ENCODE measurements at regions not wholly inside any gene's neighbourhood (a gene's known extent, or its start where the extent isn't known, plus 50 kb on each side); places are given as distances from the start of the nearest gene placed in this dataset.

DNA sequence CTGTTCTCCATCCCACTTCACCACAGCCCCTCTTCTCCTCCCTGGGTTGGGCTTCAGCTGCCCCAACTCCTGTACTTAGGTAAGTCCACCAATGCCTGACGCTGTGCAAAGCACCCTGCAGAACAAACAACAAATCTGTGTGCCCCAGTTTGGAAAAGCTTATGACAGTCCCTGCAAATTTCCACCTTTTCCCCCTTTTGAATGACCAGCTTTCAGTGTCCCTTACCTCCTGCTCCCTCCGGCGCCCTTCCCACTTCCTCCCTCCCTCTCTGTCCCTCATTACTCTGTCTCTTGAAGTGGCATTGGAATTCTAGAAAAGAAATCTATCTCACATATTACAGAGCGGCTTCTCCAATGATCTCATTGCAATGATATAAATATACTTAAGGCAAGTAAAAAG is 352.9 kb upstream of the B3GAT1 start:
- TF ChIP-seq, protein P1, sequence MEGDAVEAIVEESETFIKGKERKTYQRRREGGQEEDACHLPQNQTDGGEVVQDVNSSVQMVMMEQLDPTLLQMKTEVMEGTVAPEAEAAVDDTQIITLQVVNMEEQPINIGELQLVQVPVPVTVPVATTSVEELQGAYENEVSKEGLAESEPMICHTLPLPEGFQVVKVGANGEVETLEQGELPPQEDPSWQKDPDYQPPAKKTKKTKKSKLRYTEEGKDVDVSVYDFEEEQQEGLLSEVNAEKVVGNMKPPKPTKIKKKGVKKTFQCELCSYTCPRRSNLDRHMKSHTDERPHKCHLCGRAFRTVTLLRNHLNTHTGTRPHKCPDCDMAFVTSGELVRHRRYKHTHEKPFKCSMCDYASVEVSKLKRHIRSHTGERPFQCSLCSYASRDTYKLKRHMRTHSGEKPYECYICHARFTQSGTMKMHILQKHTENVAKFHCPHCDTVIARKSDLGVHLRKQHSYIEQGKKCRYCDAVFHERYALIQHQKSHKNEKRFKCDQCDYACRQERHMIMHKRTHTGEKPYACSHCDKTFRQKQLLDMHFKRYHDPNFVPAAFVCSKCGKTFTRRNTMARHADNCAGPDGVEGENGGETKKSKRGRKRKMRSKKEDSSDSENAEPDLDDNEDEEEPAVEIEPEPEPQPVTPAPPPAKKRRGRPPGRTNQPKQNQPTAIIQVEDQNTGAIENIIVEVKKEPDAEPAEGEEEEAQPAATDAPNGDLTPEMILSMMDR (IDR thresholded peaks at IDR 0.05 in 2 of 3, conservative IDR thresholded peaks at IDR 0.05 in 1 of 3; ENCODE audit: insufficient read depth in 2 of 3, low read depth in 1 of 3, low read length in 3 of 3) = no peak
- no peak for TF ChIP-seq POLR2AphosphoS5 (IDR thresholded peaks at IDR 0.05; ENCODE audit: control insufficient read depth, insufficient read depth, low read depth, low read length)
- TF ChIP-seq, protein P2, sequence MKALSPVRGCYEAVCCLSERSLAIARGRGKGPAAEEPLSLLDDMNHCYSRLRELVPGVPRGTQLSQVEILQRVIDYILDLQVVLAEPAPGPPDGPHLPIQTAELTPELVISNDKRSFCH (CRISPR knock-in tag; IDR thresholded peaks at IDR 0.05) = no peak
- TF ChIP-seq, protein P2 (tag; IDR thresholded peaks at IDR 0.05) = no peak
- TF ChIP-seq ZNF146 (CRISPR knock-in tag; IDR thresholded peaks at IDR 0.05; ENCODE audit: unreplicated experiment) = no peak
- TF ChIP-seq EZH2 (IDR thresholded peaks at IDR 0.05; ENCODE audit: borderline replicate concordance, low read depth, low read length) = no peak
- TF ChIP-seq EP300 (IDR thresholded peaks at IDR 0.05; ENCODE audit: low read length) = no peak
- TF ChIP-seq ZBTB8A (IDR thresholded peaks at IDR 0.05; ENCODE audit: partially characterized antibody) = no peak
- TF ChIP-seq PML (IDR thresholded peaks at IDR 0.05; ENCODE audit: low read length) = no peak
- TF ChIP-seq BRCA1 (IDR thresholded peaks at IDR 0.05) = no peak
- no peak for TF ChIP-seq BRCA1 (CRISPR knock-in tag; IDR thresholded peaks at IDR 0.05)
- no peak for TF ChIP-seq ETV6 (IDR thresholded peaks at IDR 0.05; ENCODE audit: borderline replicate concordance in 1 of 2, low read depth in 2 of 2, low read length in 1 of 2)
- no peak for TF ChIP-seq ETV6 (CRISPR knock-in tag; IDR thresholded peaks at IDR 0.05; ENCODE audit: borderline replicate concordance)
- no peak for TF ChIP-seq MED1 (CRISPR knock-in tag; IDR thresholded peaks at IDR 0.05; ENCODE audit: borderline replicate concordance)
